GM21423 (cell line): ENCODE measurements at regions not wholly inside any gene's neighbourhood (a gene's known extent, or its start where the extent isn't known, plus 50 kb on each side); places are given as distances from the start of the nearest gene placed in this dataset.
"Not testable (repeated sequence)": the region's sequence is repeated elsewhere in the genome, so short reads cannot be mapped to it uniquely, and the experiment has no call there.

Source experiments
- ATAC-seq: cut with Tn5 transposase; IDR thresholded peaks from one replicate; pipeline ENCODE4 v1.9.1; 2021; ENCODE audit warnings: mild to moderate bottlenecking, moderate library complexity; ENCODE audit not compliant: unreplicated experiment

DNA sequence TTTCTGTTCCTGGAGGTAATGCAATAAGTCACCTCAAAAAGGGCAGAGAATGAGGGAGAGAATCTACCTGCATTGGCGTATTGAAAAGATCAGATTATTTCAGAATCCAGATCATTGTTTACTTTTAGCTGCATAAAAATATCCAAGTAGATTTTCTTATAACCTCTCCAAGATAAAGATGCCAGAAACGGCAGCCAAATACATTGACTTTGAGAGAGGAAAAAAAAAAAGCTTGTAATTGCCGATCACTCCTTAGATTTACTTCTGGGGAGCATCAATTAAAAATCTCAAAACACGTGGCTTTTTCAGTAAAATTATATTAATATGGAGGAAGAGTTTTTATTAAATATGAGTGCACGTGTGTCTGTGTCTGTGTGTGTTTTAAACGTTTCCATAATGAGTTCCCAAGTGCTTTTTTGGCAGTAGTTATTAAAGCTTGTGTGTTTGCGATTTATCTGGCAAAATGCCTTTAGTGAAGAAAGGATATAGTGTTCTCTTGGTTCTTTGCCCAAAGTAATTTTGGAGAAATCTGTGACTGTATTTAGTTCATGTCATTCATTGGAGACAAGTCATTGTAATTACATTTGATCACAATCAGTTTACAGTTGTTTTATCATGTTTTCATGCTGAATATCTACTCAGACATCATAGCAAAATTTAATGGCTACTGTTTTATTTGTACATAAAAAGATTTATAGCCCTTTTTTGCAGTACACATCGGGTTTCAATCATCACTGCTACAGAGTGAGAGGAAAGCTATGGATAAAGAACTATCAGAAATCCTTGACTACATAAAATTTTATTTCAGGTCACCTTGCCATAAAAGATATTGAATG lies 176.1 kb downstream of the TM9SF2 start:
- no peak for ATAC-seq

GRCh38 chr13:99671746-99672145 lies 170.5 kb downstream of the TM9SF2 start:
- no peak for ATAC-seq

- ATAC-seq = not testable (repeated sequence)
Measured at GRCh38 chr13:99669096-99669495, 167.8 kb downstream of the TM9SF2 start.

GRCh38 chr13:99666146-99666805 lies 165.0 kb downstream of the TM9SF2 start:
- no peak for ATAC-seq

DNA sequence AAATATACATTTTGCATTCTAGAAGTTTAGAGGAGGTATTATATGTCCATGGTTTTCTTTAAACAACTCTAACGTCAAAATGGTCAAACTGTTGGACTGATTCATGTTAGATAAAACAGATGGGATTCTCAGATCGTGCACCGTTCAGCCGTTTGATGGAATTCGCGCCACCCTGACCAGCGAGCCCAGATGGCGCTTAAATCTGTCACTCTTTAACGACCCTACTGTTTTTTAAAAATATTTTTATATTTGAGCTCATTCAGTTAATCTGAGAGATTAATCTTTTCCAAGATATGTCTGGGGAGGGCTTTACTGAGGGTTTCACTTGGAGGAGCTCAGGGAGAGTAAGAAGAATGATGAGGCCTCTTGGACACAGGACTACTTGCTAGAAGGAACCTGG lies 164.4 kb downstream of the TM9SF2 start:
- no peak for ATAC-seq

DNA sequence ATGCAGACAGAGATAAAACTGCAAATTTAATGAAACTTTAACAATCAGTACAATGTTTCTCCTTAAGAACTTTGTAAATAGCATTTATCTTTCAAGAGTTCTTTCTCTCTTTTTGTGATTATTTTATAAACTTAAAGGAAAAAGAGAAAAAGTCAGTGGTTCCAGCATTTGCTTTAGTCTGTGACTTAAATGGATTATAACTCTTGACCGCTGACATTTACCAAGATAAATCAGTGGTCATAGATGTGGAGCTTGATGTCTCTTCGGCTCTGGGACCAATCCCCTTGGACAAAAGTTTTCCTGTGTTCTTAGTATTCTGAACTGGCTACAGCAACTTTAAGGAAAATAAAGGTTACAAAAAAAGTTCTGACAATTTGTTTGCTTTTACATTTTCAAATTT lies 162.6 kb downstream of the TM9SF2 start:
- ATAC-seq = no peak

- no peak for ATAC-seq
Measured at GRCh38 chr13:99663185-99663825, 162.0 kb downstream of the TM9SF2 start.

GRCh38 chr13:99662678-99663077 lies 161.4 kb downstream of the TM9SF2 start:
- no peak for ATAC-seq

GRCh38 chr13:99661791-99662190 lies 160.5 kb downstream of the TM9SF2 start:
- no peak for ATAC-seq

- no peak for ATAC-seq
Measured at GRCh38 chr13:99659866-99660554, 158.7 kb downstream of the TM9SF2 start.

DNA sequence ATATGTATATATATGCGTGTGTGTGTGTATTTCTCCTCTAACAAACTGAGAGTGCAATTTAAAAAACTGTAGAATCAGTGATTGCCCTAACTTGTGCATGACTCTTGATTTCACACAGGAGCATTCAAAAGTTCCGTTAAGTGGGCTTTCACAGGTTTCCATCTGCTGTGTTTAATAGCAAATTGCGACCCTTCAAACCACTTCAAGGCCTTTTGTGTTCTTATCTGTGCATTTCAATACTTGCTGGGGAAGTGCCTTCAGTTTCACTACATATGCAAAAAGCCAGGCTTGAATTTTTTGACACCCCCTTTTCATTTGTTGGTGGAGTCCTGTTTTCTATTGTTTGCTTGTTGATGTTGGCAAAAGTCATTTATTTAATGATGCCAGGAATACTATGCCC lies 158.0 kb downstream of the TM9SF2 start:
- no peak for ATAC-seq

DNA sequence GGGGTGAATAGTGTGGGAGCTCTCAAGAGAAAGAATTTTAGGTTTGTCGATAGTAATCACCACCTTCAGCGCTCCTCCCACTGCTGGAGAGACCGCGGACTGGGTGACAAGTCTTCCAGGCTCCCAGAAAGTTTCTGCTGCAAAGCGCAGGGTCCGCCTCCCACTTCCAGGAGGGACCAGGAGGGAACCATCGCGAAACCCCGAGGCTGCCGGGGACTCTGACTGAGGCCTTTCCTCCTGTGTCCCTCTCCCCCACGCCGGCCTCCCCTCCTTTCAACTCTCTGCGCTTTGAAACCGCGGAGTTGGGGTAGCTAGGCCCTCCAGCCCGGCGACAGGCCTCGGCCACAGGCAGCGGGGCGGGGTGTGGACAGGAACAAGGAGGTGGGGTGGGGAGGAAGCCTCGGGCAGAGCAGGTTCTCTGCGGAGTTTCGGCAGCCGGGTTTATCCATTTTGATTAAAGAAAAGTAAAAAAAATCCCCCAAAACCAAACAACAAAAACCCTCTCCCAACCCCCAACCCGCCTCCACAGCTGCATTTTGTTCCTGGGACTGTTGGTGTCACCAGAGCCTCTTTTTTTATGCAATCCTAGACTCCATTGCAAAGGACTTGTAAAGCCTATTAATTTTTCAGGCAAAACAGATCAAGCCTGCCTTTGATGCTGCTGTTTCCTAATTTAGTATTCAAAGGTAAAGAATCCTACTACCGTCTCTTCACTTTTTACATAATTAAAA lies 157.2 kb downstream of the TM9SF2 start:
- peak; percentile 61 for ATAC-seq

DNA sequence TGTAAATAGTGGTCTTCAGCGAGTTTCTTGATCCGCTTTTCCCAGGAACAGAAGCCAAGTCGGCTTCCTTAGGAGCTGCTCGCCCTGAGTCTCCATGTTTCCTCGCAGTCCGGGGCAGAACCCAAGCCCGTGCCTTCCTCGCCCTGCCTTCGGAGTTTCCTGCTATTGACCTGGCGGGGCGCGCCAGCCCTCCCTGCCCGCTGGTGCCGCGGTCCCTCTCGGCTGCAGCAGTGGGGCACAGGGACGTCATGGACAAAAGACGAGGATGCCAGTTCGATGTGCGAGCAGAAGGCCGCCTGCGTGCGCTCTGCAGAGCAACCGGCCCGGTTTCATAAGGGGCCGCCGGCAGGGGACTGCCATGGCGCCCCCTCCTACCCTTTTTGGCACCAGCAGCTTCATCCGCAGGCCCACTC lies 156.6 kb downstream of the TM9SF2 start:
- ATAC-seq = peak; percentile 22

DNA sequence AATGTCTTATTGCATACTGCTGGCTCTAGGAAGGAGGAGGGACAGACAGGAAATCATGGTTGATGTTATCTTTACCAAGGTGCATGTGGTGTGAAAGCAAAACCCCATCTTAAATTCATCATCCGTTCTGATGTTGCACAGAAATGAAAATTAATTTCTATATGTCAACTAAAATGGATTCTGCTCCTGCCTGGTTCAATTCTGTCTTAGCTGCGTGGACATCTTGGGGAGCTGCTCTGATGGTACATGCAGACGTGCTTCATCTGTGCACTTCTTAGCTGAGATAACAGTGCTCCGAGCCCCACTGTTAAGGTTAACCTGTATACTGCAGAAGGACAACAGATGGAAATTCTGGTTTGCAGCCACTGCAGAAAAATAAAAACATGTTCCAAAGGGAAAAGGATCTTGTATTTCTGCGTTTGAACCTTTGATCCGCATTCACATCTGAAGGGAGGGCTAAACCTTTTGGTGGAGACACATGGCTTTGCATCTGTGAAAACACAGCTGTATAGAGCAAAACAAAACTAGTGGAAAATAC lies 155.6 kb downstream of the TM9SF2 start:
- no peak for ATAC-seq

GRCh38 chr13:99656092-99656745 lies 154.9 kb downstream of the TM9SF2 start:
- no peak for ATAC-seq

DNA sequence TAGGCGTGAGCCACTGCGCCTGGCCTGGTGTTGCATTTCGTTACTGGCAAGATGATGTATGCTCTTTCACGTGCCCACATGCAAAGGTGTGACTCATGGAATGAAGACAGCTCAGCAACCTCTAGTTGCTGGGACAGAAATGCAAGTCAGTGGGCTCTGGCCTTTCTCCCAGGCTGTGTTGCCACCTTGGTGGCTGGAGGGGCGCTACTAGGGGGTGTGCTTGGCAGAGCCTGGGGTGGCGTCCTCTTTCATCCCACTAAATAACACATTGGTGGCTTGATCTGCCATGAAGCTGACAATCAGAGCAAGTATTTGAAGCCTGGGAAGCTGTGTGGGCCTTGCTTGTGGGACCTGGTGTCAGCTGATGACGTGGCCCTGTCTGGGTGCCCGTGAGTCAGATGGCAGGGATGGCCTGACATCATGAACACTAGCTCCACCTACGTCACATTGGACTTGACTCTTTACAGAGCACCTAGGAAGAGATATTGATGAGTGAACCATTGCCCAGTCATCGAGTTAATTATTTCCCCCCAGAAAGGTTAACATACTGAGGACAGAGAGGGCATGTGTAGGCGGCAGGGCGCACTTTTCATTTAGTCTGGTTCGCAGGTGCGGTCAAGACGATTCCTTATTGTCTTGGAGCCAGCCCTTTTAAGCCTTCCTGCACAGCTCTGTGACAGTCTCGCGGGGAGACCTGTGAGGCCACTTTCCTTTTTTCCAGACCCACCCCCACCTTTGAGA lies 154.2 kb downstream of the TM9SF2 start:
- ATAC-seq = no peak

DNA sequence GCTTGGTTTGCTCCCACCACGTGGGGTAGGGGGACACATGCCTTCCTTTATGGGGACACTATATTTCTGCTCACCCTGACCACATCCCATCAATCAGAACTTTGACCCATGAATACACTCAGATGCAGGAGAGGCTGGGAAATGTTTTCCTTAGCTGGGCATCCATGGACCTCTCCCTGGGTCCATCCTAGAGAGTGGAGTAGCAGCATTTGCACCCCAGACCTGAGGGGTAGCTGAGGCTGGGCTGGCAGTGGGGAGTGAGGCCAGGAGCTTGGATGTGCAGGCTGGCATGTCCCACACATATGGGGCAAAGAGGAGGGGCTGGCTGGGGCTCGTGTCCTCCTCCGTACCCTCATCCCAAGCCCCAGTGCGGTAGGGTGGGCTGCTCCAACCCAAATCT lies 152.8 kb downstream of the TM9SF2 start:
- no peak for ATAC-seq

GRCh38 chr13:99653526-99653925 lies 152.3 kb downstream of the TM9SF2 start:
- ATAC-seq = no peak

DNA sequence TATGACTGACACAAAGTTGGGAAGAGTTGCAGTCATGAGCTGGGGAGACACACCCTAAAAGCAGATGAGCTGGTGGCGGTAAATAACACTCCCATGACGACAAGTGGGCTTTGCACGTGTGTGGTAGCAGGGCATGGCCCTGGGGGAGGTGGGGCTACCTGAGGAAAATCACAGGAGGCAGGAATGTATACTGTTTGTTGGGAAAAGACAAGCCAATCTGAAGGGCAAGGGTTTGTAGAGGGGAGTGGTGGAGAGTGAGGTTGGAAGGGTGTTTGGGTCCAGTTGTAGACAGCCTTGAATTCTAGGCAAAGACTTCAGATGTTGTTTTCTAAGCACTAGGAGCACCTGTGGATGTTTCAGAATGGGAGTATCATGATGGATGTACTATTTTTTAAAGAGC lies 151.6 kb downstream of the TM9SF2 start:
- ATAC-seq = no peak
